ENCODE measurements at regions not wholly inside any gene's neighbourhood (a gene's known extent, or its start where the extent isn't known, plus 50 kb on each side); places are given as distances from the start of the nearest gene placed in this dataset.

GRCh38 chr9:74138182-74138581, 359.0 kb upstream of the RORB start:
- no peak for DNase-seq
- Histone ChIP-seq H3K36me3 (ENCODE audit: insufficient read depth, low read length) (no peaks in the 10 kb centered on the region), H3K4me3 (ENCODE audit: low read length) (no peak overlapping the region), H3K27ac (ENCODE audit: low read depth in 1 of 2, low read length in 2 of 2) (no peak overlapping the region), H3K9me3 (ENCODE audit: control insufficient read depth in 1 of 2, insufficient read depth in 1 of 2, low read length in 2 of 2) (peaks cover 0 to under 1% of the 10 kb centered on the region in 2 experiments), H3K27me3 (ENCODE audit: control insufficient read depth in 1 of 2, insufficient read depth in 2 of 2, low read length in 2 of 2) (no peaks in the 10 kb centered on the region), H3K4me1 (ENCODE audit: insufficient read depth, low read length) (no peaks in the 10 kb centered on the region)
- H3K27me3 Mint-ChIP-seq, result no peaks in the 10 kb centered on the region
- no peak overlapping the region for H3K4me3 Mint-ChIP-seq
- ATAC-seq (ENCODE audit: poor library complexity), result no peak
- H3K9me3 Mint-ChIP-seq, result peaks cover 2% of the 10 kb centered on the region
- intact Hi-C loops (cut with DNase I, micrococcal nuclease), result no loop called here
- CTCF ChIA-PET, result no interaction called here
- H3K27ac Mint-ChIP-seq, result no peak overlapping the region
- TF ChIP-seq CTCF (IDR thresholded peaks at IDR 0.05), result no peak
- POLR2A ChIA-PET, result no interaction called here
- no peaks in the 10 kb centered on the region for H3K36me3 Mint-ChIP-seq (ENCODE audit: low read depth)
- H3K4me1 Mint-ChIP-seq (ENCODE audit: low read depth), result no peaks in the 10 kb centered on the region

GRCh38 chr9:74140141-74140540, 357.0 kb upstream of the RORB start:
- H3K4me1 ChIP-seq (ENCODE audit: insufficient read depth, low read length), result no peaks in the 10 kb centered on the region
- ChIA-PET CTCF (no interaction called here), POLR2A (no interaction called here)
- H3K27me3 Mint-ChIP-seq, result no peaks in the 10 kb centered on the region
- no peak overlapping the region for H3K27ac Mint-ChIP-seq
- no peak overlapping the region for H3K4me3 Mint-ChIP-seq
- intact Hi-C loops (cut with DNase I, micrococcal nuclease), result no loop called here
- no peak overlapping the region for H3K27ac ChIP-seq (ENCODE audit: low read depth in 1 of 2, low read length in 2 of 2)
- H3K36me3 ChIP-seq (ENCODE audit: insufficient read depth, low read length), result no peaks in the 10 kb centered on the region
- DNase-seq (no peak), ATAC-seq (ENCODE audit: poor library complexity) (no peak)
- no peaks in the 10 kb centered on the region for H3K4me1 Mint-ChIP-seq (ENCODE audit: low read depth)
- no peak overlapping the region for H3K4me3 ChIP-seq (ENCODE audit: low read length)
- no peaks in the 10 kb centered on the region for H3K36me3 Mint-ChIP-seq (ENCODE audit: low read depth)
- H3K9me3 ChIP-seq (ENCODE audit: control insufficient read depth in 1 of 2, insufficient read depth in 1 of 2, low read length in 2 of 2), result no peaks in the 10 kb centered on the region
- TF ChIP-seq CTCF (IDR thresholded peaks at IDR 0.05), result no peak
- H3K27me3 ChIP-seq (ENCODE audit: control insufficient read depth in 1 of 2, insufficient read depth in 2 of 2, low read length in 2 of 2), result no peaks in the 10 kb centered on the region
- H3K9me3 Mint-ChIP-seq, result peaks cover 6% of the 10 kb centered on the region

- DNase-seq, result no peak
Measured at GRCh38 chr9:74147906-74148305, 349.2 kb upstream of the RORB start.

More at GRCh38 chr9:74147906-74148305, 349.2 kb upstream of the RORB start:
- Histone ChIP-seq H3K9me3 (ENCODE audit: control insufficient read depth in 1 of 2, insufficient read depth in 1 of 2, low read length in 2 of 2) (peaks cover 0 to 5% of the 10 kb centered on the region in 2 experiments), H3K4me1 (ENCODE audit: insufficient read depth, low read length) (no peaks in the 10 kb centered on the region), H3K27me3 (ENCODE audit: control insufficient read depth in 1 of 2, insufficient read depth in 2 of 2, low read length in 2 of 2) (no peaks in the 10 kb centered on the region), H3K4me3 (ENCODE audit: low read length) (no peak overlapping the region), H3K27ac (ENCODE audit: low read depth in 1 of 2, low read length in 2 of 2) (no peak overlapping the region), H3K36me3 (ENCODE audit: insufficient read depth, low read length) (no peaks in the 10 kb centered on the region)
- ChIA-PET CTCF (no interaction called here), POLR2A (no interaction called here)
- Mint-ChIP-seq H3K36me3 (ENCODE audit: low read depth) (no peaks in the 10 kb centered on the region), H3K4me1 (ENCODE audit: low read depth) (no peaks in the 10 kb centered on the region), H3K9me3 (peaks cover 4% of the 10 kb centered on the region), H3K27ac (no peak overlapping the region), H3K27me3 (no peaks in the 10 kb centered on the region), H3K4me3 (no peak overlapping the region)
- TF ChIP-seq CTCF (IDR thresholded peaks at IDR 0.05), result no peak
- intact Hi-C loops (cut with DNase I, micrococcal nuclease), result no loop called here
- no peak for ATAC-seq (ENCODE audit: poor library complexity)

All from CD4-positive, alpha-beta T cell (primary cell).